Spleen (tissue), 7 donors: ENCODE measurements at regions not wholly inside any gene's neighbourhood (a gene's known extent, or its start where the extent isn't known, plus 50 kb on each side); places are given as distances from the start of the nearest gene placed in this dataset.

Experiments used
- POLR2A ChIP-seq, 3 donors: fragments of 450-650 bp; IDR thresholded peaks; one replicate each; pipeline ENCODE4 v1.5.1; 2017; ENCODE audit warnings: antibody characterized with exemption in 3 of 3, mild to moderate bottlenecking in 1 of 3
- POLR2AphosphoS5 ChIP-seq, 3 donors: sonication (generic); formaldehyde crosslinking; IDR thresholded peaks; one replicate each; pipeline ENCODE4 v1.5.1; 2017; ENCODE audit warnings: antibody characterized with exemption in 3 of 3
- TF ChIP-seq, protein P1 (sequence below), 11 experiments: fragments of 200-600 bp in 7 of 11; fragments of 450-650 bp in 4 of 11; sonication (generic) in 4 of 11; IDR thresholded peaks in 8 of 11; conservative IDR thresholded peaks in 3 of 11; 1 replicate in 7 of 11; 2 replicates in 4 of 11; pipeline versions ENCODE4 v1.4.0 to v1.8.0; 2016 to 2021; ENCODE audit warnings: antibody characterized with exemption in 11 of 11, inconsistent platforms in 4 of 11, mild to moderate bottlenecking in 1 of 11
- donor health status: DM: no; HTN: no; CAD: no; lungs with moderate emphysema.
- donor health status: DM: no; HTN: no; CAD: no.
- donor health status: DM: no; HTN: no; CAD: no.

DNA sequence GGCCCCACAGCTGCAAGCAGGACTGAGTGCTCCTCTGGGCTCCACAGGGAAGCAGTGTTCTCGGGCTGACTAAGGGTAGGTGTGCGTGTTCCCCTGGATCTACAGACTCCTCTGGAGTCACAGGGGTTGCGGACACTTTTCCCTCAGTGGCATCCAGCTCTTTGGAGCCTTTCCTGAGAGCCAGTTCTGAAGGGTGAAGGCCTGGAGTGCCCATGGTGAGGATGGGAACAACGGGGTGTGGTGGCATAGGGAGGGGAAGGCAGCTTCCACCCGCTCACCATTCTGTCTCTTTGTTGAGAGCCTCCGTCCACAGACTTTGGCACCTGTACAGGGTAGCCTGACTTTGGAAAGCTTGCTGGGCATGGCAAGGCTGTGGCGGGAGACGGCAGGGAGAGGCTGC is 104.1 kb upstream of the PCBD1 start:
- TF ChIP-seq POLR2A (IDR thresholded peaks at IDR 0.05) = no peak
- TF ChIP-seq, protein P1, sequence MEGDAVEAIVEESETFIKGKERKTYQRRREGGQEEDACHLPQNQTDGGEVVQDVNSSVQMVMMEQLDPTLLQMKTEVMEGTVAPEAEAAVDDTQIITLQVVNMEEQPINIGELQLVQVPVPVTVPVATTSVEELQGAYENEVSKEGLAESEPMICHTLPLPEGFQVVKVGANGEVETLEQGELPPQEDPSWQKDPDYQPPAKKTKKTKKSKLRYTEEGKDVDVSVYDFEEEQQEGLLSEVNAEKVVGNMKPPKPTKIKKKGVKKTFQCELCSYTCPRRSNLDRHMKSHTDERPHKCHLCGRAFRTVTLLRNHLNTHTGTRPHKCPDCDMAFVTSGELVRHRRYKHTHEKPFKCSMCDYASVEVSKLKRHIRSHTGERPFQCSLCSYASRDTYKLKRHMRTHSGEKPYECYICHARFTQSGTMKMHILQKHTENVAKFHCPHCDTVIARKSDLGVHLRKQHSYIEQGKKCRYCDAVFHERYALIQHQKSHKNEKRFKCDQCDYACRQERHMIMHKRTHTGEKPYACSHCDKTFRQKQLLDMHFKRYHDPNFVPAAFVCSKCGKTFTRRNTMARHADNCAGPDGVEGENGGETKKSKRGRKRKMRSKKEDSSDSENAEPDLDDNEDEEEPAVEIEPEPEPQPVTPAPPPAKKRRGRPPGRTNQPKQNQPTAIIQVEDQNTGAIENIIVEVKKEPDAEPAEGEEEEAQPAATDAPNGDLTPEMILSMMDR (IDR thresholded peaks at IDR 0.05 in 8 of 11, conservative IDR thresholded peaks at IDR 0.05 in 3 of 11) = no peak
- no peak for TF ChIP-seq POLR2AphosphoS5 (IDR thresholded peaks at IDR 0.05)
